Keratinocyte (primary cell): ENCODE measurements at regions not wholly inside any gene's neighbourhood (a gene's known extent, or its start where the extent isn't known, plus 50 kb on each side); places are given as distances from the start of the nearest gene placed in this dataset.

ENCODE experiments used
- EZH2 ChIP-seq: IDR thresholded peaks from one replicate; pipeline ENCODE4 v1.6.1; 2012; ENCODE audit warnings: inconsistent platforms, mild to moderate bottlenecking, low read length, moderate library complexity
- TF ChIP-seq, protein P1 (sequence below), 3 experiments: IDR thresholded peaks in 1 of 3; conservative IDR thresholded peaks in 1 of 3; optimal IDR thresholded peaks in 1 of 3; 2 replicates in 2 of 3; 3 replicates in 1 of 3; pipeline versions ENCODE3 to v1.5.1; 2011; ENCODE audit warnings: low read length in 3 of 3, mild to moderate bottlenecking in 3 of 3, moderate library complexity in 2 of 3, control low read depth in 1 of 3, inconsistent platforms in 1 of 3; ENCODE audit not compliant: insufficient read depth in 2 of 3; ENCODE audit errors: extremely low read depth in 1 of 3

DNA sequence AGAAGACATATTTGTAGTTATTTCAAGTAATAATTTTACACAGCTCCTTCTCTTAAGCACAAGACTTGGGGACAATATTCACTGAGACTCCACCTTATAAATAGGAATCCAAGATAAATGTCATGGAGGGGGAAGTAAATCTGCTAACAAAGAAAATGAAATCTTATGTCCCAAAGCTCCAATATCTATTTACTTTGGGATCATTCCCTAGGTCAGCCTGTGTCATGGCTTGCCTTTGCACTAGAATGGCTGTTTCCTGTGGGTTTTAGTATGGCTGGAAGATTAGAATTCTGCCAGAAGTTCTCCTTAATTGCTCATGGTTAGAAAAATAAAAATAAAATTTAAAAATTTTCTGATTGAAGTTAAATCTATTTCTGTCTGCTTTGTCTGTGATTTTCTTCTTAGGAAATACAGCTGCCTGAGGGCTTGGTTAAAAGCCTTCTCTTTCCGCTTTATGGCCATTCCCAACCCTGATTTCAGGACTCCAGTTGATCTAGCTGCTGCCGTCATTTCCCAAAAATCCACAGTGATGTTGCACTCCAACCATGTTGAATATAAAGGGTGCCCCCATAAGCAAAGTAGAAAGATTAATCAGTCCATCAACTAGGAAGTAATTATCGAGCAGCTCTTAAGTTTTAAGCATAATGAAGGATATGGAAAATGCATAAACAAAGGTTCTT is 326.4 kb upstream of the LYPLAL1 start:
- no peak for TF ChIP-seq EZH2
- TF ChIP-seq, protein P1, sequence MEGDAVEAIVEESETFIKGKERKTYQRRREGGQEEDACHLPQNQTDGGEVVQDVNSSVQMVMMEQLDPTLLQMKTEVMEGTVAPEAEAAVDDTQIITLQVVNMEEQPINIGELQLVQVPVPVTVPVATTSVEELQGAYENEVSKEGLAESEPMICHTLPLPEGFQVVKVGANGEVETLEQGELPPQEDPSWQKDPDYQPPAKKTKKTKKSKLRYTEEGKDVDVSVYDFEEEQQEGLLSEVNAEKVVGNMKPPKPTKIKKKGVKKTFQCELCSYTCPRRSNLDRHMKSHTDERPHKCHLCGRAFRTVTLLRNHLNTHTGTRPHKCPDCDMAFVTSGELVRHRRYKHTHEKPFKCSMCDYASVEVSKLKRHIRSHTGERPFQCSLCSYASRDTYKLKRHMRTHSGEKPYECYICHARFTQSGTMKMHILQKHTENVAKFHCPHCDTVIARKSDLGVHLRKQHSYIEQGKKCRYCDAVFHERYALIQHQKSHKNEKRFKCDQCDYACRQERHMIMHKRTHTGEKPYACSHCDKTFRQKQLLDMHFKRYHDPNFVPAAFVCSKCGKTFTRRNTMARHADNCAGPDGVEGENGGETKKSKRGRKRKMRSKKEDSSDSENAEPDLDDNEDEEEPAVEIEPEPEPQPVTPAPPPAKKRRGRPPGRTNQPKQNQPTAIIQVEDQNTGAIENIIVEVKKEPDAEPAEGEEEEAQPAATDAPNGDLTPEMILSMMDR (optimal IDR thresholded peaks at IDR 0.05 in 1 of 3, IDR thresholded peaks at IDR 0.05 in 1 of 3, conservative IDR thresholded peaks at IDR 0.05 in 1 of 3; ENCODE audit: extremely low read depth in 1 of 3, insufficient read depth in 2 of 3, low read length in 3 of 3) = no peak
